HG02870 (cell line): ENCODE measurements at regions not wholly inside any gene's neighbourhood (a gene's known extent, or its start where the extent isn't known, plus 50 kb on each side); places are given as distances from the start of the nearest gene placed in this dataset.
"Not testable (repeated sequence)": the region's sequence is repeated elsewhere in the genome, so short reads cannot be mapped to it uniquely, and the experiment has no call there.

Experiments used
- ATAC-seq: cut with Tn5 transposase; IDR thresholded peaks from one replicate; pipeline ENCODE4 v1.9.1; 2021; ENCODE audit warnings: mild to moderate bottlenecking, moderate library complexity; ENCODE audit not compliant: unreplicated experiment

- no peak for ATAC-seq
These were observed 325.8 kb downstream of the ANTXR2 start for GRCh38 chr4:79747252-79747651.

GRCh38 chr4:79743014-79743413, 330.0 kb downstream of the ANTXR2 start:
- ATAC-seq, result no peak

GRCh38 chr4:79739912-79740311, 331.9 kb upstream of the GK2 start:
- ATAC-seq, result no peak

- no peak for ATAC-seq
These were observed 315.5 kb upstream of the GK2 start for GRCh38 chr4:79723507-79723906.

- ATAC-seq, result no peak
These were observed 292.3 kb upstream of the GK2 start for GRCh38 chr4:79700356-79700755.

- ATAC-seq, result no peak
These were observed 289.4 kb upstream of the GK2 start for GRCh38 chr4:79697444-79697843.

GRCh38 chr4:79696534-79696933, 288.5 kb upstream of the GK2 start:
- not testable (repeated sequence) for ATAC-seq

- ATAC-seq, result no peak
These were observed 287.8 kb upstream of the GK2 start for GRCh38 chr4:79695848-79696247.

GRCh38 chr4:79689740-79690139, 281.7 kb upstream of the GK2 start:
- ATAC-seq, result no peak

GRCh38 chr4:79688691-79689090, 280.7 kb upstream of the GK2 start:
- ATAC-seq, result no peak

- ATAC-seq, result no peak
These were observed 279.0 kb upstream of the GK2 start for GRCh38 chr4:79687006-79687405.

- ATAC-seq, result no peak
These were observed 277.5 kb upstream of the GK2 start for GRCh38 chr4:79685542-79685941.

GRCh38 chr4:79684516-79684915, 276.5 kb upstream of the GK2 start:
- no peak for ATAC-seq

- no peak for ATAC-seq
These were observed 274.9 kb upstream of the GK2 start for GRCh38 chr4:79682801-79683530.

GRCh38 chr4:79682161-79682560, 274.1 kb upstream of the GK2 start:
- ATAC-seq, result no peak

GRCh38 chr4:79679859-79680258, 271.8 kb upstream of the GK2 start:
- no peak for ATAC-seq

- ATAC-seq, result no peak
These were observed 270.6 kb upstream of the GK2 start for GRCh38 chr4:79678472-79679202.

GRCh38 chr4:79676705-79677104, 268.7 kb upstream of the GK2 start:
- ATAC-seq, result no peak

- ATAC-seq, result not testable (repeated sequence)
These were observed 266.9 kb upstream of the GK2 start for GRCh38 chr4:79674906-79675305.

GRCh38 chr4:79673898-79674297, 265.9 kb upstream of the GK2 start:
- no peak for ATAC-seq

- ATAC-seq, result no peak
These were observed 265.3 kb upstream of the GK2 start for GRCh38 chr4:79673377-79673776.

GRCh38 chr4:79666875-79667274, 258.8 kb upstream of the GK2 start:
- no peak for ATAC-seq
